WTC11 (cell line): ENCODE measurements at regions not wholly inside any gene's neighbourhood (a gene's known extent, or its start where the extent isn't known, plus 50 kb on each side); places are given as distances from the start of the nearest gene placed in this dataset.

Experiments used
- ATAC-seq: fragments of 200-7000 bp; cut with Tn5 transposase; 2 replicates; pipeline ENCODE4 v1.10.0; 2021; ENCODE audit warnings: mild to moderate bottlenecking, moderate library complexity
- CTCF ChIA-PET: fragments of 300-600 bp; sonication (Branson Sonifier 250); formaldehyde crosslinking; loops from one replicate; lab custom pipeline; 2021; ENCODE audit warnings: antibody characterized with exemption; lab: Charles Lee
- POLR2A ChIA-PET: fragments of 350-600 bp; sonication (Branson Sonifier 250); formaldehyde crosslinking; loops from one replicate; lab custom pipeline; 2021; ENCODE audit warnings: antibody characterized with exemption; lab: Charles Lee
- DNase-seq: peaks from one replicate; pipeline ENCODE4 v3.0.0; 2021; ENCODE audit warnings: low spot score
- H3K27ac Mint-ChIP-seq: 2 replicates; pipeline ENCODE4 v1.8.0; 2021; ENCODE audit warnings: mixed read lengths
- H3K27me3 Mint-ChIP-seq: 2 replicates; pipeline ENCODE4 v1.8.0; 2021; ENCODE audit warnings: low read depth, mild to moderate bottlenecking, moderate library complexity, mixed read lengths
- H3K36me3 Mint-ChIP-seq: 2 replicates; pipeline ENCODE4 v1.8.0; 2021; ENCODE audit warnings: mixed read lengths
- H3K4me1 Mint-ChIP-seq: 2 replicates; pipeline ENCODE4 v1.8.0; 2022; ENCODE audit warnings: mixed read lengths
- H3K4me3 Mint-ChIP-seq: 2 replicates; pipeline ENCODE4 v1.8.0; 2021; ENCODE audit warnings: mild to moderate bottlenecking, moderate library complexity, mixed read lengths
- H3K9me3 Mint-ChIP-seq: 2 replicates; pipeline ENCODE4 v1.8.0; 2021; ENCODE audit warnings: mixed read lengths
- ARID4B ChIP-seq: sonication (generic); formaldehyde crosslinking; IDR thresholded peaks from 2 replicates; pipeline ENCODE4 v1.8.0; 2023; ENCODE audit warnings: missing genetic modification reagents, mild to moderate bottlenecking, borderline replicate concordance
- CDX4 ChIP-seq: fragments of 250-450 bp; sonication (Bioruptor Pico); IDR thresholded peaks from 2 replicates; pipeline ENCODE4 v1.9.0; 2021; ENCODE audit warnings: moderate library complexity, mild to moderate bottlenecking, inconsistent platforms, borderline replicate concordance
- E2F1 ChIP-seq: sonication (generic); formaldehyde crosslinking; IDR thresholded peaks from 2 replicates; pipeline ENCODE4 v1.8.0; 2022; ENCODE audit warnings: mild to moderate bottlenecking, missing genetic modification reagents
- ESRRA ChIP-seq: sonication (generic); formaldehyde crosslinking; IDR thresholded peaks from 2 replicates; pipeline ENCODE4 v1.8.1; 2022; ENCODE audit warnings: mild to moderate bottlenecking, missing genetic modification reagents, borderline replicate concordance
- FOXP1 ChIP-seq: sonication (generic); formaldehyde crosslinking; IDR thresholded peaks from 2 replicates; pipeline ENCODE4 v1.8.0; 2022; ENCODE audit warnings: missing genetic modification reagents, mild to moderate bottlenecking, moderate library complexity, borderline replicate concordance
- GABPB1 ChIP-seq: sonication (generic); formaldehyde crosslinking; IDR thresholded peaks from 2 replicates; pipeline ENCODE4 v1.8.1; 2023; ENCODE audit warnings: mild to moderate bottlenecking, missing genetic modification reagents
- GRHL2 ChIP-seq: fragments of 250-450 bp; sonication (Bioruptor Pico); IDR thresholded peaks from 2 replicates; pipeline ENCODE4 v1.8.0; 2022; ENCODE audit warnings: mild to moderate bottlenecking, moderate library complexity; ENCODE audit not compliant: insufficient replicate concordance, severe bottlenecking
- GTF2I ChIP-seq: fragments of 250-450 bp; sonication (Bioruptor Pico); conservative IDR thresholded peaks from 2 replicates; pipeline ENCODE4 v1.4.0; 2021; ENCODE audit warnings: mild to moderate bottlenecking
- HMGXB4 ChIP-seq: sonication (generic); formaldehyde crosslinking; IDR thresholded peaks from 2 replicates; pipeline ENCODE4 v1.8.1; 2023; ENCODE audit warnings: mild to moderate bottlenecking, moderate library complexity, missing genetic modification reagents
- JAZF1 ChIP-seq: fragments of 250-450 bp; sonication (Bioruptor Pico); IDR thresholded peaks from 2 replicates; pipeline ENCODE4 v1.9.0; 2021; ENCODE audit warnings: moderate library complexity, mild to moderate bottlenecking, inconsistent platforms
- KAT7 ChIP-seq: sonication (generic); formaldehyde crosslinking; IDR thresholded peaks from 2 replicates; pipeline ENCODE4 v1.8.1; 2023; ENCODE audit warnings: missing genetic modification reagents, mild to moderate bottlenecking, borderline replicate concordance
- MAX ChIP-seq: sonication (generic); formaldehyde crosslinking; IDR thresholded peaks from 2 replicates; pipeline ENCODE4 v1.8.0; 2022; ENCODE audit warnings: mild to moderate bottlenecking, missing genetic modification reagents
- MXD4 ChIP-seq: fragments of 250-450 bp; sonication (Bioruptor Pico); IDR thresholded peaks from 2 replicates; pipeline ENCODE4 v1.8.0; 2021; ENCODE audit warnings: mild to moderate bottlenecking, moderate library complexity, borderline replicate concordance
- NFYB ChIP-seq: sonication (generic); formaldehyde crosslinking; conservative IDR thresholded peaks from 2 replicates; pipeline ENCODE4 v1.8.0; 2022; ENCODE audit warnings: low read depth, missing genetic modification reagents
- OVOL2 ChIP-seq: fragments of 250-450 bp; sonication (Bioruptor Pico); IDR thresholded peaks from 2 replicates; pipeline ENCODE4 v1.9.0; 2021; ENCODE audit warnings: mild to moderate bottlenecking, borderline replicate concordance
- SMAD4 ChIP-seq: sonication (generic); formaldehyde crosslinking; IDR thresholded peaks from 2 replicates; pipeline ENCODE4 v1.8.0; 2022; ENCODE audit warnings: mild to moderate bottlenecking, missing genetic modification reagents
- TP53 ChIP-seq: sonication (generic); formaldehyde crosslinking; IDR thresholded peaks from 2 replicates; pipeline ENCODE4 v1.8.1; 2023; ENCODE audit warnings: mild to moderate bottlenecking, missing genetic modification reagents
- ZNF232 ChIP-seq: sonication (generic); formaldehyde crosslinking; IDR thresholded peaks from 2 replicates; pipeline ENCODE4 v1.8.0; 2022; ENCODE audit warnings: mild to moderate bottlenecking, missing genetic modification reagents
- ZNF263 ChIP-seq: sonication (generic); formaldehyde crosslinking; IDR thresholded peaks from 2 replicates; pipeline ENCODE4 v1.8.1; 2022; ENCODE audit warnings: low read depth, mild to moderate bottlenecking, moderate library complexity, missing genetic modification reagents
- ZNF423 ChIP-seq: fragments of 250-450 bp; sonication (Bioruptor Pico); IDR thresholded peaks from 2 replicates; pipeline ENCODE4 v2.1.2; 2022; ENCODE audit warnings: mild to moderate bottlenecking, moderate library complexity
- ZNF671 ChIP-seq: fragments of 250-450 bp; sonication (Bioruptor Pico); IDR thresholded peaks from 2 replicates; pipeline ENCODE4 v1.8.0; 2021; ENCODE audit warnings: mild to moderate bottlenecking
- ZSCAN18 ChIP-seq: fragments of 250-450 bp; sonication (Bioruptor Pico); IDR thresholded peaks from 2 replicates; pipeline ENCODE4 v2.1.2; 2022; ENCODE audit warnings: mild to moderate bottlenecking, moderate library complexity

- TF ChIP-seq FOXP1 (CRISPR knock-in tag) (no peak), ESRRA (CRISPR knock-in tag) (no peak), ZSCAN18 (no peak)
- CTCF ChIA-PET, result no interaction called here
- ATAC-seq (no peak), DNase-seq (no peak)
- Mint-ChIP-seq H3K9me3 (no peaks in the 10 kb centered on the region), H3K4me1 (peaks cover 3% of the 10 kb centered on the region; the same call in 1 of the 2 replicates), H3K27me3 (no peaks in the 10 kb centered on the region), H3K27ac (no peak overlapping the region), H3K36me3 (no peaks in the 10 kb centered on the region), H3K4me3 (no peak overlapping the region)
- POLR2A ChIA-PET, result no interaction called here
Observed at GRCh38 chr3:159655202-159655601, 333.4 kb upstream of the IL12A start.

GRCh38 chr3:159657176-159657575, 331.5 kb upstream of the IL12A start:
- no peak for ATAC-seq
- POLR2A ChIA-PET, result no interaction called here
- peaks cover 9% of the 10 kb centered on the region for H3K9me3 Mint-ChIP-seq
- CTCF ChIA-PET, result no interaction called here
- TF ChIP-seq CDX4 (CRISPR knock-in tag), result no peak
- TF ChIP-seq ARID4B (CRISPR knock-in tag), result no peak
- TF ChIP-seq SMAD4, result no peak
- TF ChIP-seq ZNF263 (CRISPR knock-in tag), result no peak
- no peak for TF ChIP-seq OVOL2 (CRISPR knock-in tag)
- TF ChIP-seq GTF2I (CRISPR knock-in tag), result no peak
- TF ChIP-seq KAT7 (CRISPR knock-in tag), result no peak
- TF ChIP-seq MXD4 (CRISPR knock-in tag), result no peak
- no peak for TF ChIP-seq ZNF671 (CRISPR knock-in tag)
- no peak for TF ChIP-seq MAX (CRISPR knock-in tag)
- no peak for TF ChIP-seq ZNF232 (CRISPR knock-in tag)
- no peak for TF ChIP-seq E2F1 (CRISPR knock-in tag)
- no peak for TF ChIP-seq ZNF423 (CRISPR knock-in tag)
- no peak for TF ChIP-seq GABPB1 (CRISPR knock-in tag)
- no peak for TF ChIP-seq JAZF1 (CRISPR knock-in tag)
- no peak for TF ChIP-seq GRHL2
- no peak for TF ChIP-seq NFYB (CRISPR knock-in tag)
- TF ChIP-seq HMGXB4, result no peak
- no peak for TF ChIP-seq TP53 (CRISPR knock-in tag)
- TF ChIP-seq, all 79 proteins: peak for 0
- H3K27ac Mint-ChIP-seq, result no peak overlapping the region
- H3K4me3 Mint-ChIP-seq, result no peak overlapping the region
- peaks cover 1% of the 10 kb centered on the region; the same call in 1 of the 2 replicates for H3K36me3 Mint-ChIP-seq
- H3K4me1 Mint-ChIP-seq, result peaks cover 3% of the 10 kb centered on the region; the same call in 1 of the 2 replicates
- H3K27me3 Mint-ChIP-seq, result no peaks in the 10 kb centered on the region
- no peak for DNase-seq
